ENCODE measurements at regions not wholly inside any gene's neighbourhood (a gene's known extent, or its start where the extent isn't known, plus 50 kb on each side); places are given as distances from the start of the nearest gene placed in this dataset.
A peak's percentile ranks its signal among the peaks of the same experiment; 100 is the strongest.

DNA sequence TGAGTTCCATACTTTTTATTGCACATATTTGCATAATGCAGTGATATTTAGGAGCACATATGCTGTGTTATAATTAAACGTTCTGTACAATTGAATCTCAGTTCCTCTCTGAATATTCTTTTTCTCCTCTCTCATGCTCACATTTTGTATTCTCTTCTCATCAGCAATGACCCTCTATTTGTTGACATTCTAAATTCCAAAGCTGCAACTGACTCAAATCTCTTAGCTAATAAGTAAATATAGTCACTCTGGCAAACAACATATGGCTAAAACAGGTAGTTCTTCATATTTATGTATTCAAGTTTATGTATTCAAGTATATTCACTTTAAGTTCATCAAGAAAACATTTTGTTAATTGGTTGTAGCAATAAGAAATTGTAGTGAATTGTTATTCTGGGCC is 907.4 kb upstream of the VRK2 start:
- TF ChIP-seq POLR2A (IDR thresholded peaks at IDR 0.05; ENCODE audit: low read depth, low read length), result no peak
- DNase-seq (ENCODE audit: insufficient read length, low spot score), result no peak
- no peak for FAIRE-seq

DNA sequence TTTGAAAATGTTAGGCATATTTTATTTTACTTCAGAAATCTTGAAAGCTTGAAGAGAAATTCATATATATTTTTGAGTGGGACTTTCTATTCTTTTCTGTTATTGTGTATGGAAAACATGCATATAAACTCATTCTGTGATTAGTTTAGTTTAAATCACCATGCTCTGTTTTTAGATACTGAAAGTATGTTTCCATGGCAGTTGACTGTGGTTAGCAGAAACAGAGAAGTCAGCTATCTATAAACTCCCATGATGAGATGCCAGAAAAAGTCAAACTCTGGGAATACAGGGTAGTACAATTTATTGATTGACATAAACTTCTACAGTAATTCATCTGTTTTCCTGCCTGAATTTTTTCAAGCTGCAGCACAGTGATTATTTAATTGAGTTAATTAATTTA is 905.3 kb upstream of the VRK2 start:
- no peak for TF ChIP-seq POLR2A (IDR thresholded peaks at IDR 0.05; ENCODE audit: low read depth, low read length)
- DNase-seq (ENCODE audit: insufficient read length, low spot score), result no peak
- FAIRE-seq, result no peak

DNA sequence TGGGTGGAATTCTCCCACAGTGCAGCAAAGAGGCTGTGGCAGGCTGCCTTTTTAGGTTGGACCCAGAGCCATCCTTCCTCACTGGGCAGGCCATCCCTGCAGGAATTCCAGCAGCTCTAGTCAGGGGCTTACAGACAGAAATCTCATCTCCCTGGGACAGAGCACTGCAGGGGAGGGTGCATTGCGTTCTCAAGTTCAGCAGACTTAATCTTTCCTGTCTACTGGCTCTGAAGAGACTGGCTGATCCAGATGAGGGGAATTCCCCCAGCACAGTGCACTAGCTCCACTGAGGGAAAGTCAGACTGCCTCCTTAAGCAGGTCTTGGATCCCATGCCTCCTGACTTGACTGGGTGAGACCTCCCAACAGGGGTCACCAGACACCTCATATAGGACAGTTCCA is 899.7 kb upstream of the VRK2 start:
- FAIRE-seq, result no peak
- no peak for TF ChIP-seq POLR2A (IDR thresholded peaks at IDR 0.05; ENCODE audit: low read depth, low read length)
- no peak for DNase-seq (ENCODE audit: insufficient read length, low spot score)

DNA sequence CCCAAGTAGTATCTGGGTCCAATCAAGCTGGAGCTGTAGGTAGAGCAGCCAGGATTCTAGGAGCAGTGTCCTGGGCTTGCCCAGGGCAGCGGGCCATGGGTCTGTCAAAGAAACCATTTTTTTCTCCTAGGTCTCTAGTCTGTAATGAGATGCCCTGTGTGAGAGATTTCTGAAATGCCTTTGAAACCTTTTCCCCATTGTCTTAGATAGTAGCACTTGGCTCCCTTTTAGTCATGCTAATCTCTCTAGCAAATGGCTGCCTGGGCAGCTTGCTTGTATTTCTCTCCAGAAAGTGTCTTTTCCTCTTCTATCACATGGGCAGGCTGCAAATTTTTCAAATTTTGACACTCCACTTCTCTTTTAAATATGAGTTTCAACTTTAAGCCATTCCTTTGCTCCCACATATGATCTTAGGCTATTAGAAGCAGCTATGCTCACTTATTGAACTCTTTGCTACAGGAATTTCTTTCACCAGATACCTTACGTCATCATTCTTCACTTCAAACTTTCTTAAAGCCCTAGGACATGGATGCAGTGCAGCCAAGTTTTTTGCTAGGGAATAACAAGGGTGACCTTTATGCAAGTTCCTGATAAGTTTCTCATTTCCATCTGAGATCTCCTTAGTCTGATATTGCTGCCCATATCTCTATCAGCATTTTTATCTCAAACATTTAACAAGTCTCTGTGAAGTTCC is 890.2 kb upstream of the VRK2 start:
- TF ChIP-seq POLR2A (IDR thresholded peaks at IDR 0.05; ENCODE audit: low read depth, low read length), result no peak
- no peak for FAIRE-seq
- DNase-seq (ENCODE audit: insufficient read length, low spot score), result no peak

DNA sequence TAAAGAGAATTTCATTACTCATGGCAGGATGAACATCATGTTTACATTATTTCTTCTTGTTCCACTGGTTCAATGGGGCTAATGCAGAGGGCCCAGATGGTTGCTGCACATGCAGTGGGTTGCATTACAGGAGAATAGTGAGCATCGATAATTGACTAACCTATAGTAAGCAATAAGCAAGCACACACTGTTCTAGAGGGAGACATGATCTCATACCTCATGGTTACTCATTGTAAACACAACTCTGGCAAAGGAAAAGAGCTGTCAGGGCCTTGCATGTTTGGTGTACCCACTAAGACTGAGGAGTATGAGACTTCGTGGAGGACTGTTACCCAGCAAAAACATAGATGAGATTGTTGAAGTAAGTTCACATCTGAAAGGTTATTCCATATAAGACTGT is 885.6 kb upstream of the VRK2 start:
- FAIRE-seq (no peak), DNase-seq (ENCODE audit: insufficient read length, low spot score) (no peak)
- TF ChIP-seq POLR2A (IDR thresholded peaks at IDR 0.05; ENCODE audit: low read depth, low read length), result no peak

DNA sequence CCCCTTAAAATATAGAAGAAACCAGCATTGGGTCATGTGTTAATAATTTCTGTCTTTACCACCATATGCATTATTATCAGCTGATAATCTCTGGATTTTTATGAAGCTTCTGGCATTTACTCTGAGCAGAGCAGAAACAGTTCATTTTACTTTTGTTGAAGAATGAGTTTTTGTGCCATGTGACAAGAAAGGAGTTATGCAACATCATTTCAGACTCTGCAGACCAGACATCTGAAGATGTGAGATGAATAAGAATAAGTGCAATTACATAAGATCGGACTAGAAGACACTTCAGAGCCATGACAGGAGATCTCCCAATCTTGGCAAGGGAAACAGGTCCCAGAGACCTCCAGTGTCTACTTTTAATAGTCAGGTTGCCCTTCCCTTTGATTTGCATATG is 869.4 kb upstream of the VRK2 start:
- TF ChIP-seq POLR2A (IDR thresholded peaks at IDR 0.05; ENCODE audit: low read depth, low read length), result no peak
- FAIRE-seq, result no peak
- no peak for DNase-seq (ENCODE audit: insufficient read length, low spot score)

DNA sequence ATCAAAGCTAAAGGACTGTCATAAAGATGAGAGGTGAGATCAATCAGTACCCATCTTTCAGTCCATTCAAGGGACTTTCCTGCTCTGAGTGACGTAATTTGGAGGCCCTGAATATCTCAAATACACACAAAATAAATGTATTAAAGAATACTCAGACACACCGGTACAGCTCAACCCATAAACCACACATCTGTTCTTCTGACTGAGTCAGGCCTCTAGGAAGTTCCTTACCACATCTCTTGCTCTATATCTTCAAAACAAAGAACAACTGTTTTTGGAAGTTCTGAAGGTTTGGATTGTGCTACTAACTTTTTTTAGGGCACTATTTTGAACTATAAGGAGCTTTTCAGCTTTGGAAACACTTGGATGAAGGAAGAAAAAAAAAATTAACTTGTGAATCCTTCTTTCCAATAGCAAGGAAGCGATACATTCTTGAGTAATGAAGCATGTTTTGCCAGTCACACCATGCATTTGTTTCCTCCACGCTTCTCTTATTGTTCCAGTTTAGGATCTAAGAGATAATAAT is 866.5 kb upstream of the VRK2 start:
- DNase-seq (ENCODE audit: insufficient read length, low spot score) (no peak), FAIRE-seq (peak; percentile 20)
- TF ChIP-seq POLR2A (IDR thresholded peaks at IDR 0.05; ENCODE audit: low read depth, low read length), result no peak

DNA sequence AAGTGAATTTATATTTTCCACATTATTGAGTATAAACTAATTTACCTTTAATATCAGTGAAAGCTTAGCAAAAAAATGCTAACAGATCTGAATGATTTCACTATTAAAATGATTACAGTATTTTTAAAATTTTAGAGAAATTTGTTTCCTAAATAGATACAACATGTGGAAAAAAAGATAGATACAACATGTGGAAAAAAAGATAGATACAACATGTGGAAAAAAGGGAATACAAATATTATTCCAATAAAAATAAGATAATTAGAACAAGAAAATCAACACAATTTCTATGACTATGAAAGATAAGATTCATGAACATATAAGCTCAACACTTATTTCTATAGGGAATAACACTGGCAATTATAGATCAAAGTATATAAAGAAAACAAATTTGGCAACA is 865.9 kb upstream of the VRK2 start:
- DNase-seq (ENCODE audit: insufficient read length, low spot score), result no peak
- TF ChIP-seq POLR2A (IDR thresholded peaks at IDR 0.05; ENCODE audit: low read depth, low read length), result no peak
- FAIRE-seq, result no peak

DNA sequence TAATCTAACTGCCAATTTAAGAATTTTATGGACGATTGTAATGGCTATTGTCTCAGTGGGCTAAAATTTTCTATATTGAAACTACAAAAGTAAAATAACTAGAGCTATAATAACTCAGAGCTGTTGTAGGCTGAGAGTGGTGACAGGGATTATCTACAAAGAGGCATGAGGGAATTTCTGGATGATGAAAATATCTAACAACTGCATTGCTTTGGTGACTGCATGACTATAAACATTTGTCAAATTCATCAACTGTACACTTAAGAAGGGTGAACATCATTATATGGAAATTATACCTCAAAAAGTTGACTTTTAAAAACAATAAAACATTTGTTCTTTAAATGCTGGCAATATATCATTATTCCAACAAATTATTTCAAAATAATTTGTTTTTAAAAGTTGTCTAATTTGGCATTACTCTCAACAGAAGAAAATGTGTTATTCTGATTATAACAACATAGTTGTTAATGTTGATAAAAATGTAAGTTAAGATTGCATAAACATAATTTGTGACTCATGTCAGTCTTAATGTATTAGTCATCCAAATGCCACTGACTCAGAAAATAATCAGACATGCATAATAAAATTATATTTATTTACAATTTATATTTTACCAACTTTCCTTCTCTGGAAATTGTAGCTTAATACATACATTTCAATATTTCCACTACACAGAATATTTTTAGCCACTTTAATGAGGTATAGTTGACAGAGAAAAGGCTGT is 865.1 kb upstream of the VRK2 start:
- FAIRE-seq (no peak), DNase-seq (ENCODE audit: insufficient read length, low spot score) (no peak)

DNA sequence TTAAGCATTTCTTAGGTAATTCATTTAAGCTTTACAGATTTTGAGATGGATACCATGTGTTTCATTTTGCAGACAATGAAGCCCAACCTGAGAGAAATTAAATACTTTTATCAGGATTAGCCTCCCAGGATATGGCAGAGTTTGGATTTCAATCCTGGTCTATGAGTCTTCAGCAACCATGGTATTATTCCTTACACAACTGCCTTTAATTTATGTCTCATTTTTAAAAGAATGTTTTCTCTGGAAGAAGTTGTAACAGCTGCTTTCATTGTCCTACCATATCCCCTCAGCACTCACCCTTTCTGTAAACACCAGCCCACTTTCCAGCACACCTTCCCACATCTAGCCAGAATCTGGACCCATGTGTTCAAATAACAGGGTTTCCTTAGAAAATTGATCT is 863.7 kb upstream of the VRK2 start:
- no peak for FAIRE-seq
- no peak for DNase-seq (ENCODE audit: insufficient read length, low spot score)
- TF ChIP-seq POLR2A (IDR thresholded peaks at IDR 0.05; ENCODE audit: low read depth, low read length), result no peak

More for the DNA sequence above, 865.1 kb upstream of the VRK2 start:
- no peak for TF ChIP-seq POLR2A (IDR thresholded peaks at IDR 0.05; ENCODE audit: low read depth, low read length)

DNA sequence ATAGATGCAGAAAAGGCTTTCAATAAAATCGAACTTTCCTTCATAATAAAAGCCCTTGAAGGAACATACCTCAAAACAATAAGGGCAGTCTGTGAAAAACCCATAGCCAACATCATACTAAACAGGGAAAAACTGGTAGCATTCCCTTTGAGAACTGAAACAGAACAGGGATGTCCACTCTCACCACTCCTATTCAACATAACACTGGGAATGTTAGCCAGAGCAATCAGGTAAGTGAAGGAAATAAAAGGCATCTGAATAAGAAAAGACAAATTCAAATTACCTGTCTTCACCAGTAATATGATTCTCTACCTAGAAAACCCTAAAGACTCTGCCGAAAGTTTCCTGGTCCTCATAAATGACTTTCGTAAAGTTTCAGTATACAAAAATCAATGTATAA is 861.0 kb upstream of the VRK2 start:
- no peak for TF ChIP-seq POLR2A (IDR thresholded peaks at IDR 0.05; ENCODE audit: low read depth, low read length)
- FAIRE-seq, result no peak

DNA sequence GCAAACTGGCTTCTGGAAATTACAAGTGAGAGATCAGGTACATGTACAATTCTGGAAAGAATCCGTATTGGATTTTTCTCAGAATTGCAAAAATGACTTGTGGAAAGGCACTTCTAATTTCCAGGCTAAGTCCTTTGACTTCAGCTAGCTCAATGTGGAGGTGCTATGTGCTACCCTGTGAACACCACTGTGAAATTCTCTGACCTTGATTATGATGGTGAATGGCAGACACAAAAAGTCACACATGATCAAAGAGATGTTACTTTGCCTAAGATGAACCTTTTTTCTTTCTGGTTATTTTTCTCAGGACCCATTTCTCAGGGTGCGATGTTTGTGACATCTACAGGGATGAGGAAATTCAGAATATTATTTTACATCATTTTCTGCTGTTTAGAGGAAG is 856.6 kb upstream of the VRK2 start:
- no peak for DNase-seq (ENCODE audit: insufficient read length, low spot score)
- TF ChIP-seq POLR2A (IDR thresholded peaks at IDR 0.05; ENCODE audit: low read depth, low read length), result no peak
- FAIRE-seq, result no peak

More for the DNA sequence above, 861.0 kb upstream of the VRK2 start:
- DNase-seq (ENCODE audit: insufficient read length, low spot score), result no peak

DNA sequence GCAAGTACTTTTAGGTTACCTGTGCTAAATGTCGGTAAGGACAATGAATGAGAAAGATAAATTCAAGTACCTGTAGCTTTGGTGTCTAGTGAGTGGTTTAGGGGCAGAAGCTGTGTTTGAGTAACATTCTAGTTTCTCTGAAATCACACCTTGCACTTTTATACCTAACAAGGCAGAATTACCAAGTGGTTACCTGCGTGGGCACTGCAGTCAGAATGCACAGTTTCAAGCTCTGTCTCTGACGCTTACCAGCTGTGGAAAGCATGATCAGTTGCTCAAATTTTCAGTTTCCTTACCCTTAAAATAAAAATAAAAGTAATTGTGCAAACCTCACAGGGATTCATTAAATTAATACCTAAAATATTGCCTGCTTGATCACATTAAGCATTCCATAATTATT is 846.9 kb upstream of the VRK2 start:
- no peak for FAIRE-seq
- TF ChIP-seq POLR2A (IDR thresholded peaks at IDR 0.05; ENCODE audit: low read depth, low read length), result no peak
- DNase-seq (ENCODE audit: insufficient read length, low spot score), result no peak

DNA sequence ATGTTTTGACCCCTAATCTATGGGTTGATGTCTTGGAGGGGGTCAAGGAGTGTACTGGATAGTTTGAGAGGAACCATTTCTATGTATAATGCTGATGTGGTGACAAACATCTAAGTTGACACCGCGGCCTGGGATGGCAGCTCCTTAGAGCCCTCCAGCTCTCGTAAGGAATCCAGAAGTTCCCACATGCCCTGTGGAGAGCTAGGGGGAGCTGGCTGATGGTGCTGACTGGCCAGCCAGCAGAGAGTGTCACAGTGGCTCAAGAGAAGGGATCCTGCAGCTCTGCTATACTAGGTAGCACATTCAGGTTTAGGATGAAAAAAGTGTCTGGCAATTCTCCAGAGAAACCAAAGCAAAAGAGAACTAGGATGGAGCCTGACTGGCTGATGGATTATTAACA is 842.2 kb upstream of the VRK2 start:
- DNase-seq (ENCODE audit: insufficient read length, low spot score) (no peak), FAIRE-seq (no peak)
- TF ChIP-seq POLR2A (IDR thresholded peaks at IDR 0.05; ENCODE audit: low read depth, low read length), result no peak

DNA sequence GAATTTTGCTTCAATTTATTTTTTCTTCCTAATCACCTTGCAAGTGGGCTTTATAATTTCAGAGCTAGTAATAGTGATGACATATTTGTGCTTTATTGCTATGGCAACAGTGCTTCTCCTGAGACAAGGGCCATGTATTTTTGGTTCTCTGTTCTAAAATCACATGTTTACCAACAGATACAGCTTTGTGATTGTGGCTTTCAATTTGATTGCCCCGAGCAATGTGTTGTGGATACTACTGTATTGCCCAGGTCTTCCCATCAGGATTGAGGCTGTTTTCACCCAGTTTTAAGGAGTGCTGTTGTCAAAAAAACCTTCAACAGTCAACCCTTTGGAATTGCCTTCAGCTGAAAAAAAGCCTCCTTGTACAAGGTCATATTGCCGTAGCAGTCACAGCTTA is 841.4 kb upstream of the VRK2 start:
- no peak for FAIRE-seq
- no peak for DNase-seq (ENCODE audit: insufficient read length, low spot score)
- no peak for TF ChIP-seq POLR2A (IDR thresholded peaks at IDR 0.05; ENCODE audit: low read depth, low read length)

Data from H54 (cell line).